ENCODE measurements at regions not wholly inside any gene's neighbourhood (a gene's known extent, or its start where the extent isn't known, plus 50 kb on each side); places are given as distances from the start of the nearest gene placed in this dataset.

DNA sequence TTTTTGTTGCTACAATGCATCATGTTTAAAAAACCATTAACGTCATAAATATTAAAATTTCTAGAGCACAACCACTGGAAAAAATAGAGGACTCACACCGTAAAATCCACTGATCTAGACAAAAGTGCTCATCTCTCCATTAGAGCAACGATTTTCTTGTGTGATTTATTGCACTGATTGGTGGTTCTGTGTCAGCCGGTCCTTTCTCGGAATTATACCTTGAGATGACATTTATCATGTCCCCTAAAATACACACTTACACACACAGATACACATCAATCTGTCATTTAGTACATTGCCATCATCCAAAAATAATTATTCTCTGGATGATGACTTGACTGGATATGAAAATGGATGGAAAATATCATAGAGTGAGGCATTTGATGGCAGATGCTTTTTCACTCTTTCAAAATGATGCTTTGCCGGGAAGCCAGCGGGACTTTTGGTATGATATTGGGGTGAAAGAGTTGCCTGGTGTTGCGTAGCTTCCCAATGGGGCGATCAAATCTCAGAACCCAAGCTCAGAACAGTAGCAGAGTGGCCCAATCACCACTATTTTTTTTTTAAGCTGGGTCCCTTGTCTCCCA lies 226.6 kb downstream of the GAS1 start:
- H3K36me3 Mint-ChIP-seq, result no peaks in the 10 kb centered on the region
- no peak for DNase-seq
- peaks cover 4% of the 10 kb centered on the region for H3K4me1 Mint-ChIP-seq
- peaks cover 0 to 3% of the 10 kb centered on the region in 2 donors for H3K27me3 ChIP-seq (ENCODE audit: control insufficient read depth in 2 of 2, insufficient read depth in 2 of 2, low read length in 2 of 2)
- H3K4me3 ChIP-seq (replicated peaks in 1 of 3; ENCODE audit: low read depth in 2 of 3, low read length in 3 of 3), result no peak overlapping the region
- intact Hi-C loops (cut with micrococcal nuclease), result loop anchor here in 1 of 2 donors (10.0 kb wide), 1 partner anchor 84 kb away; no protein-coding TSS in a partner anchor
- no peaks in the 10 kb centered on the region for H3K79me2 ChIP-seq (ENCODE audit: insufficient read depth, low read length)
- H3K36me3 ChIP-seq (replicated peaks in 1 of 2; ENCODE audit: control insufficient read depth in 1 of 2, insufficient read depth in 2 of 2, low read length in 2 of 2), result no peaks in the 10 kb centered on the region
- no peak overlapping the region for H3K4me3 Mint-ChIP-seq
- H3K4me1 ChIP-seq (ENCODE audit: control insufficient read depth in 1 of 2, insufficient read depth in 2 of 2, low read length in 2 of 2), result no peaks in the 10 kb centered on the region
- no peaks in the 10 kb centered on the region for H3K9me3 ChIP-seq (replicated peaks in 1 of 2; ENCODE audit: control insufficient read depth in 1 of 2, insufficient read depth in 1 of 2, low read length in 2 of 2)
- H3K9me3 Mint-ChIP-seq, result peaks cover 0 to 1% (median 0%) of the 10 kb centered on the region in 7 donors
- no peak overlapping the region for H3K27ac ChIP-seq (ENCODE audit: low read depth in 1 of 2, low read length in 2 of 2)
- no peak overlapping the region for H3K27ac Mint-ChIP-seq
- H3K9ac ChIP-seq (ENCODE audit: insufficient read depth, low read length, poor library complexity, severe bottlenecking), result no peak overlapping the region
- no peaks in the 10 kb centered on the region for H4K20me1 ChIP-seq (ENCODE audit: insufficient read depth, low read length)
- peaks cover 3 to 13% (median 9%) of the 10 kb centered on the region in 3 donors for H3K27me3 Mint-ChIP-seq (ENCODE audit: low read depth in 3 of 3)
- no peak overlapping the region for H3K4me2 ChIP-seq (replicated peaks; ENCODE audit: extremely low read depth, low read length, poor library complexity, severe bottlenecking)
- WGBS (ENCODE audit: insufficient coverage), result 100% methylated on average over 1 of the region's 9 CpGs
- TF ChIP-seq, protein P1, sequence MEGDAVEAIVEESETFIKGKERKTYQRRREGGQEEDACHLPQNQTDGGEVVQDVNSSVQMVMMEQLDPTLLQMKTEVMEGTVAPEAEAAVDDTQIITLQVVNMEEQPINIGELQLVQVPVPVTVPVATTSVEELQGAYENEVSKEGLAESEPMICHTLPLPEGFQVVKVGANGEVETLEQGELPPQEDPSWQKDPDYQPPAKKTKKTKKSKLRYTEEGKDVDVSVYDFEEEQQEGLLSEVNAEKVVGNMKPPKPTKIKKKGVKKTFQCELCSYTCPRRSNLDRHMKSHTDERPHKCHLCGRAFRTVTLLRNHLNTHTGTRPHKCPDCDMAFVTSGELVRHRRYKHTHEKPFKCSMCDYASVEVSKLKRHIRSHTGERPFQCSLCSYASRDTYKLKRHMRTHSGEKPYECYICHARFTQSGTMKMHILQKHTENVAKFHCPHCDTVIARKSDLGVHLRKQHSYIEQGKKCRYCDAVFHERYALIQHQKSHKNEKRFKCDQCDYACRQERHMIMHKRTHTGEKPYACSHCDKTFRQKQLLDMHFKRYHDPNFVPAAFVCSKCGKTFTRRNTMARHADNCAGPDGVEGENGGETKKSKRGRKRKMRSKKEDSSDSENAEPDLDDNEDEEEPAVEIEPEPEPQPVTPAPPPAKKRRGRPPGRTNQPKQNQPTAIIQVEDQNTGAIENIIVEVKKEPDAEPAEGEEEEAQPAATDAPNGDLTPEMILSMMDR (IDR thresholded peaks at IDR 0.05), result no peak
- no peak overlapping the region for H2AFZ ChIP-seq (ENCODE audit: insufficient read depth, low read depth, low read length, poor library complexity, severe bottlenecking)

DNA sequence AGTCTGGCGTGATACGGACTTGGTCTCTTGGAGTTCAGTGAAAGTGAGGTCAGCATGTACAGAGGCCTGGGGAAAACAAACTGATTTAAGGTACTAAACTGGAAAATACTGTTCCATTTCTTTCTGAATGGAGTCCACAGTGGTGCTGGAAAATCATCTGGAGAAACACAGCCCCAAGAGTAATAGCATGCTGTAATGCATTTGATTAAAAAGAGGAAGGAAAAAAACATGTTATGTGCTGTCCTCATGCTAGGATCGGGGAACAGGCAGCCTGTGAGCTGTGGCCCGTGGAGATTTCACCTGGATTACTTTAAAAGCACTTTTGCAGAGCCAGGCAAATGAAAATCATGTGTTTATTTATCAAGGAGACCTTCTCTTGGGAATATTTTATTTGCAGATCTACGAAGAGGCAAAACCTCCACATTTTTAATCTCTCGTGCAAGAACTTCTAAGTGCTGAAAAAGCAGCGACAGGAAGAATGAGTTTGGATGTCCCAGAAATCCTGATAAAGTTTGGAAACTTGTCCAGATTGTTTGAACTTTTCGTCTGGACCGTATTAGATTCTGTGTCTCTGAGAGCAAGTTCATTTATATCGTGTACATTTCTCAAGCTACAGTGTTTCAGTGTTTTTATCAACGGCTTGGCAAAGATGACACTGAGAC lies 228.8 kb downstream of the GAS1 start:
- H3K27me3 ChIP-seq (ENCODE audit: control insufficient read depth in 2 of 2, insufficient read depth in 2 of 2, low read length in 2 of 2), result peaks cover 0 to 3% of the 10 kb centered on the region in 2 donors
- Mint-ChIP-seq H3K4me3 (no peak overlapping the region), H3K27me3 (ENCODE audit: low read depth in 3 of 3) (peaks cover 3 to 16% (median 9%) of the 10 kb centered on the region in 3 donors), H3K27ac (no peak overlapping the region), H3K36me3 (no peaks in the 10 kb centered on the region), H3K4me1 (peaks cover 3% of the 10 kb centered on the region), H3K9me3 (peaks cover 0 to 2% (median 0%) of the 10 kb centered on the region in 7 donors)
- intact Hi-C loops (cut with micrococcal nuclease), result no loop called here
- no peaks in the 10 kb centered on the region for H3K79me2 ChIP-seq (ENCODE audit: insufficient read depth, low read length)
- no peak overlapping the region for H2AFZ ChIP-seq (ENCODE audit: insufficient read depth, low read depth, low read length, poor library complexity, severe bottlenecking)
- DNase-seq, result no peak
- no peaks in the 10 kb centered on the region for H4K20me1 ChIP-seq (ENCODE audit: insufficient read depth, low read length)
- WGBS (ENCODE audit: insufficient coverage), result 84% methylated on average over 7 of the region's 11 CpGs
- TF ChIP-seq, protein P1 (IDR thresholded peaks at IDR 0.05), result no peak
- H3K4me2 ChIP-seq (replicated peaks; ENCODE audit: extremely low read depth, low read length, poor library complexity, severe bottlenecking), result no peak overlapping the region
- no peak overlapping the region for H3K27ac ChIP-seq (ENCODE audit: low read depth in 1 of 2, low read length in 2 of 2)
- no peaks in the 10 kb centered on the region for H3K4me1 ChIP-seq (ENCODE audit: control insufficient read depth in 1 of 2, insufficient read depth in 2 of 2, low read length in 2 of 2)
- H3K9me3 ChIP-seq (replicated peaks in 1 of 2; ENCODE audit: control insufficient read depth in 1 of 2, insufficient read depth in 1 of 2, low read length in 2 of 2), result no peaks in the 10 kb centered on the region
- no peak overlapping the region for H3K4me3 ChIP-seq (replicated peaks in 1 of 3; ENCODE audit: low read depth in 2 of 3, low read length in 3 of 3)
- H3K9ac ChIP-seq (ENCODE audit: insufficient read depth, low read length, poor library complexity, severe bottlenecking), result no peak overlapping the region
- H3K36me3 ChIP-seq (replicated peaks in 1 of 2; ENCODE audit: control insufficient read depth in 1 of 2, insufficient read depth in 2 of 2, low read length in 2 of 2), result no peaks in the 10 kb centered on the region

All from CD14-positive monocyte (primary cell).